T47D (cell line): ENCODE measurements at regions not wholly inside any gene's neighbourhood (a gene's known extent, or its start where the extent isn't known, plus 50 kb on each side); places are given as distances from the start of the nearest gene placed in this dataset.
A peak's percentile ranks its signal among the peaks of the same experiment; 100 is the strongest.

Experiments
- DNase-seq, 2 experiments: peaks; one replicate each; pipeline versions ENCODE4 v3.0.0 to v3.0.0-alpha.2; 2011 to 2012; ENCODE audit warnings: low read depth in 1 of 2, low spot score in 1 of 2
- JUND ChIP-seq: IDR thresholded peaks from 2 replicates; pipeline ENCODE4 v1.6.1; 2012; ENCODE audit warnings: low read depth
- in situ Hi-C: cut with HindIII; loops from 2 replicates; pipeline ENCODE4 v1.10.0; 2016; ENCODE audit warnings: low sequenced_read_pairs, low pct_unique_long_range_greater_than_20kb

GRCh38 chr11:101336155-101336554, 206.5 kb upstream of the PGR start:
- in situ Hi-C loops = no loop called here
- peak; percentile 100 for TF ChIP-seq JUND
- DNase-seq = peak in 1 of 2 experiments; percentile 99

GRCh38 chr11:101334581-101334980, 205.0 kb upstream of the PGR start:
- peak; percentile 85; the same call in 1 of the 2 replicates for TF ChIP-seq JUND
- in situ Hi-C loops = no loop called here
- DNase-seq = peak in 1 of 2 experiments; percentile 95

- peak; percentile 65; the same call in 1 of the 2 replicates for TF ChIP-seq JUND
- DNase-seq = peak in 1 of 2 experiments; percentile 90
- in situ Hi-C loops = no loop called here
Measured at GRCh38 chr11:101331411-101331810, 201.8 kb upstream of the PGR start.

- in situ Hi-C loops = no loop called here
- peak in 1 of 2 experiments; percentile 51 for DNase-seq
- peak; percentile 78; the same call in 1 of the 2 replicates for TF ChIP-seq JUND
Measured at GRCh38 chr11:101327908-101328307, 198.3 kb upstream of the PGR start.

GRCh38 chr11:101326141-101326540, 196.5 kb upstream of the PGR start:
- in situ Hi-C loops = no loop called here
- peak in 1 of 2 experiments; percentile 96 for DNase-seq
- TF ChIP-seq JUND = no peak

GRCh38 chr11:101323997-101324396, 194.4 kb upstream of the PGR start:
- in situ Hi-C loops = no loop called here
- TF ChIP-seq JUND = no peak
- peak in 1 of 2 experiments; percentile 85 for DNase-seq

- in situ Hi-C loops = no loop called here
- peak in 1 of 2 experiments; percentile 58 for DNase-seq
- no peak for TF ChIP-seq JUND
Measured at GRCh38 chr11:101321222-101321621, 191.6 kb upstream of the PGR start.

GRCh38 chr11:101306721-101307120, 177.1 kb upstream of the PGR start:
- in situ Hi-C loops = no loop called here
- no peak for TF ChIP-seq JUND

GRCh38 chr11:101305496-101305895, 175.9 kb upstream of the PGR start:
- in situ Hi-C loops = no loop called here
- no peak for TF ChIP-seq JUND
- DNase-seq = no peak

More at GRCh38 chr11:101306721-101307120, 177.1 kb upstream of the PGR start:
- DNase-seq = peak in 1 of 2 experiments; percentile 83

GRCh38 chr11:101299210-101299609, 169.6 kb upstream of the PGR start:
- TF ChIP-seq JUND = peak; percentile 58; the same call in 1 of the 2 replicates
- in situ Hi-C loops = no loop called here
- peak in 1 of 2 experiments; percentile 97 for DNase-seq

- in situ Hi-C loops = no loop called here
- DNase-seq = peak in 1 of 2 experiments; percentile 91
- TF ChIP-seq JUND = no peak
Measured at GRCh38 chr11:101296896-101297295, 167.3 kb upstream of the PGR start.

- in situ Hi-C loops = no loop called here
- peak; percentile 96; the same call in 1 of the 2 replicates for TF ChIP-seq JUND
Measured at GRCh38 chr11:101292661-101293240, 163.1 kb upstream of the PGR start.

GRCh38 chr11:101291279-101291678, 161.7 kb upstream of the PGR start:
- no peak for TF ChIP-seq JUND
- no peak for DNase-seq
- in situ Hi-C loops = no loop called here

More at GRCh38 chr11:101292661-101293240, 163.1 kb upstream of the PGR start:
- DNase-seq = peak in 1 of 2 experiments; percentile 94
